ENCODE measurements at regions not wholly inside any gene's neighbourhood (a gene's known extent, or its start where the extent isn't known, plus 50 kb on each side); places are given as distances from the start of the nearest gene placed in this dataset.

- no peak for DNase-seq (ENCODE audit: low read depth, low spot score)
- Mint-ChIP-seq H3K27me3 (ENCODE audit: low read depth) (no peaks in the 10 kb centered on the region), H3K27ac (ENCODE audit: unreplicated experiment) (no peak overlapping the region), H3K4me3 (no peak overlapping the region), H3K9me3 (no peaks in the 10 kb centered on the region), H3K4me1 (no peaks in the 10 kb centered on the region), H3K36me3 (ENCODE audit: low read depth) (no peaks in the 10 kb centered on the region)
- no peak for TF ChIP-seq CTCF (conservative IDR thresholded peaks at IDR 0.05)
Measured at GRCh38 chr4:20565075-20565721, 135.1 kb upstream of the PACRGL start.

- no peaks in the 10 kb centered on the region for H3K27me3 Mint-ChIP-seq (ENCODE audit: low read depth)
- no peak overlapping the region for H3K4me3 Mint-ChIP-seq
- TF ChIP-seq CTCF (conservative IDR thresholded peaks at IDR 0.05): no peak
- no peaks in the 10 kb centered on the region for H3K9me3 Mint-ChIP-seq
- H3K27ac Mint-ChIP-seq (ENCODE audit: unreplicated experiment): no peak overlapping the region
- no peak for DNase-seq (ENCODE audit: low read depth, low spot score)
- H3K36me3 Mint-ChIP-seq (ENCODE audit: low read depth): no peaks in the 10 kb centered on the region
- peaks cover 22% of the 10 kb centered on the region for H3K4me1 Mint-ChIP-seq
Measured at GRCh38 chr4:20570981-20571715, 129.1 kb upstream of the PACRGL start.

GRCh38 chr4:20572976-20573375 lies 127.3 kb upstream of the PACRGL start:
- no peaks in the 10 kb centered on the region for H3K27me3 Mint-ChIP-seq (ENCODE audit: low read depth)
- peak overlapping the region; percentile 92 for H3K27ac Mint-ChIP-seq (ENCODE audit: unreplicated experiment)
- H3K4me1 Mint-ChIP-seq: peaks cover 22% of the 10 kb centered on the region
- no peak for TF ChIP-seq CTCF (conservative IDR thresholded peaks at IDR 0.05)
- no peaks in the 10 kb centered on the region for H3K9me3 Mint-ChIP-seq
- no peak overlapping the region for H3K4me3 Mint-ChIP-seq
- no peaks in the 10 kb centered on the region for H3K36me3 Mint-ChIP-seq (ENCODE audit: low read depth)
- no peak for DNase-seq (ENCODE audit: low read depth, low spot score)

- H3K4me3 Mint-ChIP-seq: no peak overlapping the region
Measured at GRCh38 chr4:20574986-20575385, 125.3 kb upstream of the PACRGL start.

GRCh38 chr4:20575486-20575885 lies 124.8 kb upstream of the PACRGL start:
- H3K27me3 Mint-ChIP-seq (ENCODE audit: low read depth): no peaks in the 10 kb centered on the region
- DNase-seq (ENCODE audit: low read depth, low spot score): no peak
- H3K4me1 Mint-ChIP-seq: peaks cover 22% of the 10 kb centered on the region
- H3K36me3 Mint-ChIP-seq (ENCODE audit: low read depth): no peaks in the 10 kb centered on the region
- no peak overlapping the region for H3K4me3 Mint-ChIP-seq
- H3K9me3 Mint-ChIP-seq: no peaks in the 10 kb centered on the region
- no peak for TF ChIP-seq CTCF (conservative IDR thresholded peaks at IDR 0.05)
- H3K27ac Mint-ChIP-seq (ENCODE audit: unreplicated experiment): no peak overlapping the region

More at GRCh38 chr4:20574986-20575385, 125.3 kb upstream of the PACRGL start:
- no peak for TF ChIP-seq CTCF (conservative IDR thresholded peaks at IDR 0.05)
- no peaks in the 10 kb centered on the region for H3K36me3 Mint-ChIP-seq (ENCODE audit: low read depth)
- no peak for DNase-seq (ENCODE audit: low read depth, low spot score)
- peaks cover 22% of the 10 kb centered on the region for H3K4me1 Mint-ChIP-seq
- no peaks in the 10 kb centered on the region for H3K9me3 Mint-ChIP-seq
- no peak overlapping the region for H3K27ac Mint-ChIP-seq (ENCODE audit: unreplicated experiment)
- no peaks in the 10 kb centered on the region for H3K27me3 Mint-ChIP-seq (ENCODE audit: low read depth)

All from neural crest cell (in vitro differentiated cells).